ENCODE measurements at regions not wholly inside any gene's neighbourhood (a gene's known extent, or its start where the extent isn't known, plus 50 kb on each side); places are given as distances from the start of the nearest gene placed in this dataset.

GRCh38 chr2:2547451-2547850, 216.4 kb upstream of the MYT1L start:
- H3K9ac ChIP-seq (ENCODE audit: low read depth in 2 of 2, low read length in 2 of 2): no peak overlapping the region
- H3K27ac ChIP-seq: no peak overlapping the region
- H3K4me3 ChIP-seq: no peak overlapping the region
- TF ChIP-seq CTCF (IDR thresholded peaks at IDR 0.05): no peak
- H3K27me3 ChIP-seq: no peaks in the 10 kb centered on the region
- no peaks in the 10 kb centered on the region for H3K4me1 ChIP-seq
- intact Hi-C loops (cut with DNase I): no loop called here
- no peak for DNase-seq
- H3K36me3 ChIP-seq: no peaks in the 10 kb centered on the region
- H3K9me3 ChIP-seq: no peaks in the 10 kb centered on the region

GRCh38 chr2:2546046-2546445, 215.0 kb upstream of the MYT1L start:
- H3K9me3 ChIP-seq: no peaks in the 10 kb centered on the region
- H3K36me3 ChIP-seq: no peaks in the 10 kb centered on the region
- H3K27me3 ChIP-seq: no peaks in the 10 kb centered on the region
- no peak for TF ChIP-seq CTCF (IDR thresholded peaks at IDR 0.05)
- DNase-seq: no peak
- no peak overlapping the region for H3K4me3 ChIP-seq
- no peak overlapping the region for H3K27ac ChIP-seq
- intact Hi-C loops (cut with DNase I): no loop called here
- H3K9ac ChIP-seq (ENCODE audit: low read depth in 2 of 2, low read length in 2 of 2): no peak overlapping the region
- H3K4me1 ChIP-seq: no peaks in the 10 kb centered on the region

GRCh38 chr2:2542966-2543611, 212.0 kb upstream of the MYT1L start:
- Histone ChIP-seq H3K4me3 (no peak overlapping the region), H3K4me1 (no peaks in the 10 kb centered on the region), H3K36me3 (no peaks in the 10 kb centered on the region), H3K9me3 (no peaks in the 10 kb centered on the region), H3K27ac (no peak overlapping the region), H3K9ac (ENCODE audit: low read depth in 2 of 2, low read length in 2 of 2) (no peak overlapping the region), H3K27me3 (no peaks in the 10 kb centered on the region)
- TF ChIP-seq CTCF (IDR thresholded peaks at IDR 0.05): no peak
- intact Hi-C loops (cut with DNase I): no loop called here
- no peak for DNase-seq

- TF ChIP-seq CTCF (IDR thresholded peaks at IDR 0.05): no peak
- Histone ChIP-seq H3K4me3 (no peak overlapping the region), H3K27ac (no peak overlapping the region), H3K4me1 (no peaks in the 10 kb centered on the region), H3K36me3 (no peaks in the 10 kb centered on the region), H3K9ac (ENCODE audit: low read depth in 2 of 2, low read length in 2 of 2) (no peak overlapping the region), H3K27me3 (no peaks in the 10 kb centered on the region), H3K9me3 (no peaks in the 10 kb centered on the region)
- DNase-seq: no peak
- intact Hi-C loops (cut with DNase I): no loop called here
Measured at GRCh38 chr2:2542316-2542715, 211.2 kb upstream of the MYT1L start.

- H3K4me1 ChIP-seq: no peaks in the 10 kb centered on the region
- no peaks in the 10 kb centered on the region for H3K9me3 ChIP-seq
- H3K27me3 ChIP-seq: no peaks in the 10 kb centered on the region
- intact Hi-C loops (cut with DNase I): no loop called here
- no peak overlapping the region for H3K27ac ChIP-seq
- TF ChIP-seq CTCF (IDR thresholded peaks at IDR 0.05): no peak
- no peak overlapping the region for H3K4me3 ChIP-seq
- no peak overlapping the region for H3K9ac ChIP-seq (ENCODE audit: low read depth in 2 of 2, low read length in 2 of 2)
- DNase-seq: no peak
- H3K36me3 ChIP-seq: no peaks in the 10 kb centered on the region
Measured at GRCh38 chr2:2540406-2540805, 209.3 kb upstream of the MYT1L start.

All from colonic mucosa (tissue), 4 donors.